ENCODE measurements at regions not wholly inside any gene's neighbourhood (a gene's known extent, or its start where the extent isn't known, plus 50 kb on each side); places are given as distances from the start of the nearest gene placed in this dataset.

- TF ChIP-seq POLR2A (IDR thresholded peaks at IDR 0.05): no peak
- no peak for TF ChIP-seq CTCF (IDR thresholded peaks at IDR 0.05)
Observed at GRCh38 chr18:5649439-5649838, 105.6 kb upstream of the EPB41L3 start.

Data from ovary (tissue), 3 donors.